AG04449 (cell line): ENCODE measurements at regions not wholly inside any gene's neighbourhood (a gene's known extent, or its start where the extent isn't known, plus 50 kb on each side); places are given as distances from the start of the nearest gene placed in this dataset.

Source experiments
- CTCF ChIA-PET: fragments of 350-600 bp; formaldehyde crosslinking; extraction: SDS; loops from one replicate; lab custom pipeline; 2021; ENCODE audit warnings: antibody characterized with exemption; lab: Yijun Ruan, JAX
- POLR2A ChIA-PET: fragments of 400-600, 350-600 bp; formaldehyde crosslinking; extraction: SDS; loops from one replicate; lab custom pipeline; 2020; ENCODE audit warnings: antibody characterized with exemption, inconsistent platforms; lab: Yijun Ruan, JAX
- DNase-seq: peaks from one replicate; pipeline ENCODE4 v3.0.0-alpha.2; 2010; ENCODE audit warnings: low read depth, low spot score
- H3K4me3 ChIP-seq: 2 replicates; pipeline ENCODE4 v1.5.1; 2011; ENCODE audit warnings: low read depth, mild to moderate bottlenecking, control low read depth, low read length
- CTCF ChIP-seq: IDR thresholded peaks from one replicate; pipeline ENCODE4 v1.5.1; 2011; ENCODE audit warnings: mild to moderate bottlenecking, moderate library complexity, low read length, control low read depth, inconsistent platforms; ENCODE audit not compliant: insufficient read depth; ENCODE audit errors: missing control alignments

DNA sequence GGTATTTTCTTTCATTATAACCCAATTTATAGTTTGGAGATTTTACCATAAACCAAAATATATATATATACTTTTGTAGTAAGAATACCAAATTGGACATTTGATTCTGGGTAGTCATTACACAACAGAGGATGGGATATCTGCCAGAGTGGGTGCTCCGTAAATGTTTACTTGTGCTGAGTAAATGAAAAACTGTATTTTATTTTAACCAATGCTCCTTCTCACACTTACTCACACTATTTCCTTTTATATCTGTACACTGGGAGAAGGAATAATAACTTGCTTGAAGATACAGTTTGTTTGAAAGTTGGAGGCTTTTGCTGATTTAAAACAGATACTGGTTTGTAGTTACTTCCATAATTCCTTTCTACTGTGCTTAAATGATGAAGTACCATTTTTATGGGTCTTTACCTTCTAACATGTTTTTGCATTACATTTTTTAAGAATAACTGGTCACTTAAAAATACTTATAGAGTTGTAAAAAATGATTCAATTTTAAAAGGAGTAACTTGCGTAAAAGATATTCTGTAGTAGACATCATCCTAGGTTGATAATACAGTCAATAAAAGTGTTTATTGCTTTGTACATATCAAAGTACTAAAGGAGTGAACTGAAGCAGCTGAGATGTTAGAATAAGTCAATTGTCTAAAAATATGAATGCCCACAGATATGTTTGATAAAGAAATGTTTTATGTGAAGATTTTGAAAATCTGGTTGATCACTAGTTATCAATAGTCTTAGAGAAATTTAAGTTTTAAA is 411.7 kb downstream of the UTRN start:
- POLR2A ChIA-PET: no interaction called here

GRCh38 chr6:144697369-144697760 is 412.2 kb downstream of the UTRN start:
- no peak overlapping the region for H3K4me3 ChIP-seq
- POLR2A ChIA-PET: no interaction called here
- CTCF ChIA-PET: no interaction called here
- DNase-seq: no peak
- no peak for TF ChIP-seq CTCF

More for the DNA sequence above, 411.7 kb downstream of the UTRN start:
- CTCF ChIA-PET: no interaction called here
- DNase-seq: no peak
- no peak for TF ChIP-seq CTCF
- no peak overlapping the region for H3K4me3 ChIP-seq

- no peak overlapping the region for H3K4me3 ChIP-seq
- TF ChIP-seq CTCF: no peak
- ChIA-PET CTCF (no interaction called here), POLR2A (no interaction called here)
- no peak for DNase-seq
Measured at GRCh38 chr6:144697801-144698200, 412.7 kb downstream of the UTRN start.

GRCh38 chr6:144702781-144703180 is 417.6 kb downstream of the UTRN start:
- H3K4me3 ChIP-seq: no peak overlapping the region
- ChIA-PET CTCF (no interaction called here), POLR2A (no interaction called here)
- TF ChIP-seq CTCF: no peak
- DNase-seq: no peak

- DNase-seq: peak; percentile 69
- ChIA-PET CTCF (interaction anchor here (1.4 kb wide), 1 partner anchor 317 kb away, joined by 4 read pairs; no protein-coding TSS in a partner anchor), POLR2A (no interaction called here)
- no peak overlapping the region for H3K4me3 ChIP-seq
- TF ChIP-seq CTCF: no peak
Measured at GRCh38 chr6:144710207-144710606, 425.1 kb downstream of the UTRN start.

DNA sequence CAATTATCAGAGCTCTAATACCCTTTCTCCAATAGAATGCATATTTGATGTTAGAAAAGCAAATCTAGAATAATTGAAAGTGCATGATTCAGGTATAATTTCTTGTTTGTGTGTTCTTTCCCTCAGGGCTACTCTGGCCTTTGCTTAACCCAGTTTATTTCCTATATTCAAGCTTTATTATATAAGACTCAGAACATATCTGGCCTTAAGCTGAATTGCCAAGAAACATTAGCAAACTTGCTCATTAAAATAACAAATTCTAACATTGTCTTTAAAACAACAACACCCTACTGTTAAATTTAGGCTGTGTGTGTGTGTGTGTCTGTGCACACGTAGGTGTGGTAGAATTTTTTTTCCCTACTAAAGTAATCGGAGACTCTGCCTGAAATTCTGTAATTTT is 426.5 kb downstream of the UTRN start:
- ChIA-PET CTCF (no interaction called here), POLR2A (interaction anchor here (0.5 kb wide), 1 partner anchor 1909 kb away, joined by 3 read pairs; no protein-coding TSS in a partner anchor)
- DNase-seq: no peak
- TF ChIP-seq CTCF: no peak
- H3K4me3 ChIP-seq: no peak overlapping the region
